B cell (primary cell): ENCODE measurements at regions not wholly inside any gene's neighbourhood (a gene's known extent, or its start where the extent isn't known, plus 50 kb on each side); places are given as distances from the start of the nearest gene placed in this dataset.

ENCODE experiments used
- CTCF ChIP-seq: fragments of 200-600 bp; IDR thresholded peaks from one replicate; pipeline ENCODE4 v1.8.0; 2022; ENCODE audit warnings: antibody characterized with exemption, mild to moderate bottlenecking
- EZH2 ChIP-seq: IDR thresholded peaks from 2 replicates; pipeline ENCODE4 v1.6.1; 2012; ENCODE audit warnings: borderline replicate concordance, low read depth, mild to moderate bottlenecking, moderate library complexity, low read length; ENCODE audit not compliant: insufficient read depth, poor library complexity, severe bottlenecking

GRCh38 chr5:158609333-158610050, 490.2 kb downstream of the EBF1 start:
- TF ChIP-seq EZH2 (no peak), CTCF (no peak)
